ENCODE measurements at regions not wholly inside any gene's neighbourhood (a gene's known extent, or its start where the extent isn't known, plus 50 kb on each side); places are given as distances from the start of the nearest gene placed in this dataset.

- H3K36me3 ChIP-seq (replicated peaks), result no peaks in the 10 kb centered on the region
- in situ Hi-C loops (cut with HindIII; ENCODE audit: low pct_ligation_motif_present, low sequenced_read_pairs), result no loop called here
- TF ChIP-seq CTCF (IDR thresholded peaks at IDR 0.05; ENCODE audit: low read depth, low read length, missing control alignments), result no peak
- H3K27ac ChIP-seq, result no peak overlapping the region
- no peak for DNase-seq
- H3K27me3 ChIP-seq (replicated peaks), result no peaks in the 10 kb centered on the region
- H3K4me3 ChIP-seq (ENCODE audit: low read depth, low read length), result no peak overlapping the region
Measured at GRCh38 chr1:217968085-217968484, 317.0 kb upstream of the RRP15 start.

GRCh38 chr1:217969428-217969827 is 315.7 kb upstream of the RRP15 start:
- H3K27ac ChIP-seq, result no peak overlapping the region
- H3K36me3 ChIP-seq (replicated peaks), result no peaks in the 10 kb centered on the region
- TF ChIP-seq CTCF (IDR thresholded peaks at IDR 0.05; ENCODE audit: low read depth, low read length, missing control alignments), result no peak
- no peaks in the 10 kb centered on the region for H3K27me3 ChIP-seq (replicated peaks)
- in situ Hi-C loops (cut with HindIII; ENCODE audit: low pct_ligation_motif_present, low sequenced_read_pairs), result no loop called here
- DNase-seq, result no peak
- H3K4me3 ChIP-seq (ENCODE audit: low read depth, low read length), result no peak overlapping the region

GRCh38 chr1:217977943-217978342 is 307.1 kb upstream of the RRP15 start:
- Histone ChIP-seq H3K27me3 (replicated peaks) (no peaks in the 10 kb centered on the region), H3K27ac (no peak overlapping the region), H3K4me3 (ENCODE audit: low read depth, low read length) (no peak overlapping the region), H3K36me3 (replicated peaks) (no peaks in the 10 kb centered on the region)
- in situ Hi-C loops (cut with HindIII; ENCODE audit: low pct_ligation_motif_present, low sequenced_read_pairs), result no loop called here
- DNase-seq, result no peak
- TF ChIP-seq CTCF (IDR thresholded peaks at IDR 0.05; ENCODE audit: low read depth, low read length, missing control alignments), result no peak

- Histone ChIP-seq H3K4me3 (ENCODE audit: low read depth, low read length) (no peak overlapping the region), H3K27me3 (replicated peaks) (no peaks in the 10 kb centered on the region), H3K36me3 (replicated peaks) (no peaks in the 10 kb centered on the region), H3K27ac (no peak overlapping the region)
- TF ChIP-seq CTCF (IDR thresholded peaks at IDR 0.05; ENCODE audit: low read depth, low read length, missing control alignments), result no peak
- DNase-seq, result no peak
- in situ Hi-C loops (cut with HindIII; ENCODE audit: low pct_ligation_motif_present, low sequenced_read_pairs), result no loop called here
Measured at GRCh38 chr1:217981430-217981829, 303.7 kb upstream of the RRP15 start.

GRCh38 chr1:217982331-217983050 is 302.6 kb upstream of the RRP15 start:
- in situ Hi-C loops (cut with HindIII; ENCODE audit: low pct_ligation_motif_present, low sequenced_read_pairs), result no loop called here
- H3K36me3 ChIP-seq (replicated peaks), result no peaks in the 10 kb centered on the region
- no peak for TF ChIP-seq CTCF (IDR thresholded peaks at IDR 0.05; ENCODE audit: low read depth, low read length, missing control alignments)

GRCh38 chr1:217983051-217983375 is 302.1 kb upstream of the RRP15 start:
- Histone ChIP-seq H3K36me3 (replicated peaks) (no peaks in the 10 kb centered on the region), H3K4me3 (ENCODE audit: low read depth, low read length) (no peak overlapping the region), H3K27me3 (replicated peaks) (no peaks in the 10 kb centered on the region), H3K27ac (no peak overlapping the region)
- no peak for DNase-seq
- in situ Hi-C loops (cut with HindIII; ENCODE audit: low pct_ligation_motif_present, low sequenced_read_pairs), result no loop called here
- TF ChIP-seq CTCF (IDR thresholded peaks at IDR 0.05; ENCODE audit: low read depth, low read length, missing control alignments), result no peak

More at GRCh38 chr1:217982331-217983050, 302.6 kb upstream of the RRP15 start:
- Histone ChIP-seq H3K27ac (no peak overlapping the region), H3K27me3 (replicated peaks) (no peaks in the 10 kb centered on the region), H3K4me3 (ENCODE audit: low read depth, low read length) (no peak overlapping the region)
- no peak for DNase-seq
